ENCODE measurements at regions not wholly inside any gene's neighbourhood (a gene's known extent, or its start where the extent isn't known, plus 50 kb on each side); places are given as distances from the start of the nearest gene placed in this dataset.
A peak's percentile ranks its signal among the peaks of the same experiment; 100 is the strongest.

- no peak for DNase-seq
Measured at GRCh38 chr13:74324338-74324737, 190.1 kb upstream of the KLF12 start.

GRCh38 chr13:74322562-74322961 lies 188.4 kb upstream of the KLF12 start:
- DNase-seq, result no peak

- no peak for DNase-seq
Measured at GRCh38 chr13:74320282-74320681, 186.1 kb upstream of the KLF12 start.

- no peak for DNase-seq
Measured at GRCh38 chr13:74316547-74316946, 182.3 kb upstream of the KLF12 start.

GRCh38 chr13:74306496-74306895 lies 172.3 kb upstream of the KLF12 start:
- DNase-seq, result no peak

GRCh38 chr13:74305876-74306275 lies 171.7 kb upstream of the KLF12 start:
- no peak for DNase-seq

GRCh38 chr13:74301258-74301935 lies 167.2 kb upstream of the KLF12 start:
- DNase-seq, result no peak

GRCh38 chr13:74300162-74300561 lies 166.0 kb upstream of the KLF12 start:
- no peak for DNase-seq

- no peak for DNase-seq
Measured at GRCh38 chr13:74299721-74300120, 165.5 kb upstream of the KLF12 start.

- no peak for DNase-seq
Measured at GRCh38 chr13:74298923-74299322, 164.7 kb upstream of the KLF12 start.

- no peak for DNase-seq
Measured at GRCh38 chr13:74289861-74290773, 155.9 kb upstream of the KLF12 start.

GRCh38 chr13:74289107-74289506 lies 154.9 kb upstream of the KLF12 start:
- no peak for DNase-seq

GRCh38 chr13:74288361-74288911 lies 154.2 kb upstream of the KLF12 start:
- DNase-seq, result no peak

- peak; percentile 49 for DNase-seq
Measured at GRCh38 chr13:74287724-74288169, 153.5 kb upstream of the KLF12 start.

- no peak for DNase-seq
Measured at GRCh38 chr13:74280795-74281490, 146.7 kb upstream of the KLF12 start.

GRCh38 chr13:74280093-74280794 lies 146.0 kb upstream of the KLF12 start:
- DNase-seq, result no peak

- no peak for DNase-seq
Measured at GRCh38 chr13:74278901-74279300, 144.7 kb upstream of the KLF12 start.

- no peak for DNase-seq
Measured at GRCh38 chr13:74274916-74275315, 140.7 kb upstream of the KLF12 start.

GRCh38 chr13:74273581-74273980 lies 139.4 kb upstream of the KLF12 start:
- DNase-seq, result no peak

GRCh38 chr13:74272826-74273225 lies 138.6 kb upstream of the KLF12 start:
- DNase-seq, result no peak

- no peak for DNase-seq
Measured at GRCh38 chr13:74270018-74270417, 135.8 kb upstream of the KLF12 start.

- DNase-seq, result no peak
Measured at GRCh38 chr13:74266861-74267260, 132.7 kb upstream of the KLF12 start.

- DNase-seq, result no peak
Measured at GRCh38 chr13:74266309-74266708, 132.1 kb upstream of the KLF12 start.
